ENCODE measurements at regions not wholly inside any gene's neighbourhood (a gene's known extent, or its start where the extent isn't known, plus 50 kb on each side); places are given as distances from the start of the nearest gene placed in this dataset.

DNA sequence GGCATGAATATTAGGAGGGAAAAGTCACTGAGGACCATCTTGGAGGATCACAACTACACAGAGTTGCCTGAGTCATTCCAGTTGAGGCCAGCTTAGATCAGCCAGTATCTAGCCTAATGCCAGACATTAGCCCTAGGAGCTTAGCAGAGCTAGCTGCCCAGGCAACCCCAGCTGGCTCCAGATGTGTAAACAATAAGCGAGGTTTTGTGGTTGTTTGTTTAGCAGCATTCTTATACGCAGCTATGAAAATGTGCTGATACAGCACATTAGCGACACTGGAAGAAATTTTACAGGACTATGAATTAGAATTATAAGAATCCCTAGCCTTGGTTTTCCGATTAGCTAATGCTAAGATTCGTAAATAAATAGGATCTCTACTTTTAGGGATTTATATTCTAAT is 59.3 kb downstream of the BTBD3 start:
- Mint-ChIP-seq H3K9me3 (ENCODE audit: unreplicated experiment) (no peaks in the 10 kb centered on the region), H3K4me1 (ENCODE audit: low read depth, unreplicated experiment) (no peaks in the 10 kb centered on the region), H3K36me3 (ENCODE audit: unreplicated experiment) (no peaks in the 10 kb centered on the region), H3K27ac (ENCODE audit: unreplicated experiment) (no peak overlapping the region), H3K4me3 (ENCODE audit: unreplicated experiment) (no peak overlapping the region), H3K27me3 (ENCODE audit: unreplicated experiment) (peaks cover 3% of the 10 kb centered on the region)
- TF ChIP-seq, protein P1, sequence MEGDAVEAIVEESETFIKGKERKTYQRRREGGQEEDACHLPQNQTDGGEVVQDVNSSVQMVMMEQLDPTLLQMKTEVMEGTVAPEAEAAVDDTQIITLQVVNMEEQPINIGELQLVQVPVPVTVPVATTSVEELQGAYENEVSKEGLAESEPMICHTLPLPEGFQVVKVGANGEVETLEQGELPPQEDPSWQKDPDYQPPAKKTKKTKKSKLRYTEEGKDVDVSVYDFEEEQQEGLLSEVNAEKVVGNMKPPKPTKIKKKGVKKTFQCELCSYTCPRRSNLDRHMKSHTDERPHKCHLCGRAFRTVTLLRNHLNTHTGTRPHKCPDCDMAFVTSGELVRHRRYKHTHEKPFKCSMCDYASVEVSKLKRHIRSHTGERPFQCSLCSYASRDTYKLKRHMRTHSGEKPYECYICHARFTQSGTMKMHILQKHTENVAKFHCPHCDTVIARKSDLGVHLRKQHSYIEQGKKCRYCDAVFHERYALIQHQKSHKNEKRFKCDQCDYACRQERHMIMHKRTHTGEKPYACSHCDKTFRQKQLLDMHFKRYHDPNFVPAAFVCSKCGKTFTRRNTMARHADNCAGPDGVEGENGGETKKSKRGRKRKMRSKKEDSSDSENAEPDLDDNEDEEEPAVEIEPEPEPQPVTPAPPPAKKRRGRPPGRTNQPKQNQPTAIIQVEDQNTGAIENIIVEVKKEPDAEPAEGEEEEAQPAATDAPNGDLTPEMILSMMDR (IDR thresholded peaks at IDR 0.05; ENCODE audit: partially characterized antibody, unreplicated experiment) = no peak
- DNase-seq = no peak

DNA sequence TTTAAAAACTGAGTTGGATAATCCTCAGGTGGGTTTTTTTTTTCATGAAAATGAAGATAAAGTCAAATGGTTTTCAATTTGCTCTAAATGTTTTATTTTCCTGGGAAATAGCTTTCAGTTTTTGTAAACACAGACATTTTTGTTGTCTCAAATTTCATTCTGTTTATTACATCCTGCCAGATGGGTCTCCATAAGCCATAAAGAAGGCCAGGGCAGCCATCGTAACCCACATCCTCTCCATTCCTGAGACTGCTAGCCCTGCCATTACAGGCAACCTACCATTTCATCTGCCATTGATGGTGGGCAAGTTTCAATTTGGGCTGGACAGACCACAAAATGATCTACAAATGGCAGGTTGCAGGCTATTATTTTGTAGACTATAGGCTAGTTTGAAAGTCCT is 60.8 kb downstream of the BTBD3 start:
- no peaks in the 10 kb centered on the region for H3K36me3 Mint-ChIP-seq (ENCODE audit: unreplicated experiment)
- no peak overlapping the region for H3K4me3 Mint-ChIP-seq (ENCODE audit: unreplicated experiment)
- DNase-seq = no peak
- H3K4me1 Mint-ChIP-seq (ENCODE audit: low read depth, unreplicated experiment) = no peaks in the 10 kb centered on the region
- H3K27me3 Mint-ChIP-seq (ENCODE audit: unreplicated experiment) = peaks cover 3% of the 10 kb centered on the region
- no peaks in the 10 kb centered on the region for H3K9me3 Mint-ChIP-seq (ENCODE audit: unreplicated experiment)
- TF ChIP-seq, protein P1 (IDR thresholded peaks at IDR 0.05; ENCODE audit: partially characterized antibody, unreplicated experiment) = no peak
- H3K27ac Mint-ChIP-seq (ENCODE audit: unreplicated experiment) = no peak overlapping the region

- Mint-ChIP-seq H3K27ac (ENCODE audit: unreplicated experiment) (no peak overlapping the region), H3K27me3 (ENCODE audit: unreplicated experiment) (peaks cover 3% of the 10 kb centered on the region), H3K9me3 (ENCODE audit: unreplicated experiment) (no peaks in the 10 kb centered on the region), H3K4me1 (ENCODE audit: low read depth, unreplicated experiment) (no peaks in the 10 kb centered on the region), H3K36me3 (ENCODE audit: unreplicated experiment) (no peaks in the 10 kb centered on the region), H3K4me3 (ENCODE audit: unreplicated experiment) (no peak overlapping the region)
- no peak for DNase-seq
- TF ChIP-seq, protein P1 (IDR thresholded peaks at IDR 0.05; ENCODE audit: partially characterized antibody, unreplicated experiment) = no peak
Observed at GRCh38 chr20:11979306-11979990, 61.8 kb downstream of the BTBD3 start.

DNA sequence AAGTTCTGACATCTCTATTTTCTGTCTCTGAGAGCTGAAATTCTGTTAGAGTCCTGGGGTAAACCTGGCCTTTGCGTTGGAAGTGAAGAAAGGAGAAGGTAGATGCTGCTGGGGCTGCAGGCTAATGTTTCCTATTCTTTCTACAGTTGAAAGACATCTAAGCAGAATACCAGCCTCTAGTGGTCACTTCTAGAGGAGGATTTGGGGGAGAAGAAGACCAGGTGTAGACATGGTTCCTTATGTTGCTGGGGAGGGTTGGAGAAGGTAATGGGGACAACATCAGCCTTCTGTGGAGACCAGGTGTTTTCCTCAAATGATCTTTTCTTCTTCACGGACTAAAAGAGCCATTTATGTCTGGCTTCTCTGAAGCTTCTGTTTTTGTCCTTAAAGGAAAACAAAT is 62.6 kb downstream of the BTBD3 start:
- no peaks in the 10 kb centered on the region for H3K4me1 Mint-ChIP-seq (ENCODE audit: low read depth, unreplicated experiment)
- H3K27me3 Mint-ChIP-seq (ENCODE audit: unreplicated experiment) = peaks cover 3% of the 10 kb centered on the region
- no peak overlapping the region for H3K27ac Mint-ChIP-seq (ENCODE audit: unreplicated experiment)
- TF ChIP-seq, protein P1 (IDR thresholded peaks at IDR 0.05; ENCODE audit: partially characterized antibody, unreplicated experiment) = no peak
- DNase-seq = no peak
- no peak overlapping the region for H3K4me3 Mint-ChIP-seq (ENCODE audit: unreplicated experiment)
- H3K9me3 Mint-ChIP-seq (ENCODE audit: unreplicated experiment) = no peaks in the 10 kb centered on the region
- H3K36me3 Mint-ChIP-seq (ENCODE audit: unreplicated experiment) = no peaks in the 10 kb centered on the region

- peaks cover 3% of the 10 kb centered on the region for H3K27me3 Mint-ChIP-seq (ENCODE audit: unreplicated experiment)
- no peaks in the 10 kb centered on the region for H3K4me1 Mint-ChIP-seq (ENCODE audit: low read depth, unreplicated experiment)
- no peak overlapping the region for H3K4me3 Mint-ChIP-seq (ENCODE audit: unreplicated experiment)
- DNase-seq = no peak
- no peak overlapping the region for H3K27ac Mint-ChIP-seq (ENCODE audit: unreplicated experiment)
- H3K36me3 Mint-ChIP-seq (ENCODE audit: unreplicated experiment) = no peaks in the 10 kb centered on the region
- no peaks in the 10 kb centered on the region for H3K9me3 Mint-ChIP-seq (ENCODE audit: unreplicated experiment)
- TF ChIP-seq, protein P1 (IDR thresholded peaks at IDR 0.05; ENCODE audit: partially characterized antibody, unreplicated experiment) = no peak
Observed at GRCh38 chr20:11981366-11981947, 63.8 kb downstream of the BTBD3 start.
